HepG2 (cell line): ENCODE measurements at regions not wholly inside any gene's neighbourhood (a gene's known extent, or its start where the extent isn't known, plus 50 kb on each side); places are given as distances from the start of the nearest gene placed in this dataset.
A peak's percentile ranks its signal among the peaks of the same experiment; 100 is the strongest.

ENCODE experiments used
- ARID2 ChIP-seq: sonication (generic); formaldehyde crosslinking; IDR thresholded peaks from 2 replicates; pipeline ENCODE4 v1.8.1; 2022; ENCODE audit warnings: mild to moderate bottlenecking, missing genetic modification reagents, borderline replicate concordance
- ASH2L ChIP-seq: fragments of 300-600, 200-600 bp; sonication (generic); IDR thresholded peaks from 2 replicates; pipeline ENCODE4 v1.7.0; 2017; ENCODE audit warnings: low read depth, mild to moderate bottlenecking, moderate library complexity, mixed read lengths, low read length; ENCODE audit not compliant: insufficient read length
- BHLHE40 ChIP-seq: IDR thresholded peaks from 2 replicates; pipeline ENCODE4 v1.6.1; 2011; ENCODE audit warnings: low read length, improper control_type of control experiment
- FOSL2 ChIP-seq: sonication (generic); formaldehyde crosslinking; IDR thresholded peaks from 2 replicates; pipeline ENCODE4 v1.4.0; 2020; ENCODE audit warnings: missing genetic modification reagents
- FOXA1 ChIP-seq, 2 experiments: fragments of 450-650 bp in 1 of 2; sonication (generic) in 1 of 2; formaldehyde crosslinking in 1 of 2; IDR thresholded peaks; 2 replicates each; pipeline versions ENCODE4 v1.4.0 to v1.6.1; 2016 to 2020; ENCODE audit warnings: missing genetic modification reagents in 1 of 2
- JUND ChIP-seq: sonication (generic); formaldehyde crosslinking; IDR thresholded peaks from 2 replicates; pipeline ENCODE4 v1.8.0; 2022; ENCODE audit warnings: mild to moderate bottlenecking, missing genetic modification reagents
- MAF1 ChIP-seq: sonication (generic); formaldehyde crosslinking; IDR thresholded peaks from 2 replicates; pipeline ENCODE4 v1.5.0; 2020; ENCODE audit warnings: missing genetic modification reagents, borderline replicate concordance
- NCOR1 ChIP-seq: fragments of 200-600 bp; sonication (generic); IDR thresholded peaks from 2 replicates; pipeline ENCODE4 v1.7.0; 2017; ENCODE audit warnings: antibody characterized with exemption, low read length, borderline replicate concordance
- NFE2L1 ChIP-seq: sonication (generic); formaldehyde crosslinking; IDR thresholded peaks from 2 replicates; pipeline ENCODE4 v1.4.0; 2020; ENCODE audit warnings: missing genetic modification reagents, mild to moderate bottlenecking, borderline replicate concordance
- PRMT3 ChIP-seq: sonication (generic); formaldehyde crosslinking; IDR thresholded peaks from 2 replicates; pipeline ENCODE4 v1.8.1; 2022; ENCODE audit warnings: low read depth, mild to moderate bottlenecking, moderate library complexity, missing genetic modification reagents, borderline replicate concordance
- SOX13 ChIP-seq, 3 experiments: fragments of 450-650 bp in 1 of 3; sonication (generic) in 1 of 3; formaldehyde crosslinking in 1 of 3; IDR thresholded peaks in 2 of 3; conservative IDR thresholded peaks in 1 of 3; 2 replicates each; pipeline versions ENCODE4 v1.5.0 to v1.6.1; 2016 to 2020; ENCODE audit warnings: antibody characterized with exemption in 1 of 3, mild to moderate bottlenecking in 1 of 3, missing compliant biosample characterization in 1 of 3, missing genetic modification reagents in 1 of 3, moderate library complexity in 1 of 3
- STAG1 ChIP-seq: sonication (generic); formaldehyde crosslinking; IDR thresholded peaks from 2 replicates; pipeline ENCODE4 v1.4.0; 2020; ENCODE audit warnings: missing genetic modification reagents
- ZBTB7B ChIP-seq: sonication (generic); formaldehyde crosslinking; IDR thresholded peaks from 2 replicates; pipeline ENCODE4 v1.4.0; 2020; ENCODE audit warnings: missing genetic modification reagents
- ZNF10 ChIP-seq: sonication (generic); formaldehyde crosslinking; IDR thresholded peaks from 2 replicates; pipeline ENCODE4 v1.4.0; 2020; ENCODE audit warnings: mild to moderate bottlenecking, low read depth, missing genetic modification reagents, borderline replicate concordance
- ZNF326 ChIP-seq: sonication (generic); formaldehyde crosslinking; IDR thresholded peaks from 2 replicates; pipeline ENCODE4 v1.4.0; 2020; ENCODE audit warnings: missing genetic modification reagents, borderline replicate concordance
- ZNF446 ChIP-seq: sonication (generic); formaldehyde crosslinking; IDR thresholded peaks from 2 replicates; pipeline ENCODE4 v1.5.0; 2020; ENCODE audit warnings: mild to moderate bottlenecking, missing genetic modification reagents
- ZNF496 ChIP-seq: sonication (generic); formaldehyde crosslinking; IDR thresholded peaks from 2 replicates; pipeline ENCODE4 v1.8.1; 2023; ENCODE audit warnings: mild to moderate bottlenecking, moderate library complexity, missing genetic modification reagents; ENCODE audit not compliant: insufficient replicate concordance
- ZNF572 ChIP-seq: sonication (generic); formaldehyde crosslinking; IDR thresholded peaks from 2 replicates; pipeline ENCODE4 v1.5.1; 2020; ENCODE audit warnings: mild to moderate bottlenecking, missing genetic modification reagents
- ZNF619 ChIP-seq: sonication (generic); formaldehyde crosslinking; IDR thresholded peaks from 2 replicates; pipeline ENCODE4 v1.4.0; 2020; ENCODE audit warnings: mild to moderate bottlenecking, missing genetic modification reagents
- ZNF788 ChIP-seq: sonication (generic); formaldehyde crosslinking; IDR thresholded peaks from 2 replicates; pipeline ENCODE4 v1.5.0; 2020; ENCODE audit warnings: mild to moderate bottlenecking, missing genetic modification reagents, borderline replicate concordance
- ZSCAN9 ChIP-seq: IDR thresholded peaks from 2 replicates; pipeline ENCODE4 v1.6.1; 2016; ENCODE audit warnings: borderline replicate concordance
- TF ChIP-seq, protein P1 (sequence below): IDR thresholded peaks from 2 replicates; pipeline ENCODE4 v1.6.1; 2016; ENCODE audit warnings: missing compliant biosample characterization, missing genetic modification reagents, borderline replicate concordance
- TF ChIP-seq, protein P2 (sequence below): IDR thresholded peaks from 2 replicates; pipeline ENCODE4 v1.6.1; 2016; ENCODE audit warnings: control low read depth
- TF ChIP-seq, protein P3 (sequence below): sonication (generic); formaldehyde crosslinking; IDR thresholded peaks from 2 replicates; pipeline ENCODE4 v1.4.0; 2020; ENCODE audit warnings: missing genetic modification reagents
- TF ChIP-seq, protein P4 (sequence below): sonication (generic); formaldehyde crosslinking; IDR thresholded peaks from 2 replicates; pipeline ENCODE4 v1.4.0; 2020; ENCODE audit warnings: missing genetic modification reagents

DNA sequence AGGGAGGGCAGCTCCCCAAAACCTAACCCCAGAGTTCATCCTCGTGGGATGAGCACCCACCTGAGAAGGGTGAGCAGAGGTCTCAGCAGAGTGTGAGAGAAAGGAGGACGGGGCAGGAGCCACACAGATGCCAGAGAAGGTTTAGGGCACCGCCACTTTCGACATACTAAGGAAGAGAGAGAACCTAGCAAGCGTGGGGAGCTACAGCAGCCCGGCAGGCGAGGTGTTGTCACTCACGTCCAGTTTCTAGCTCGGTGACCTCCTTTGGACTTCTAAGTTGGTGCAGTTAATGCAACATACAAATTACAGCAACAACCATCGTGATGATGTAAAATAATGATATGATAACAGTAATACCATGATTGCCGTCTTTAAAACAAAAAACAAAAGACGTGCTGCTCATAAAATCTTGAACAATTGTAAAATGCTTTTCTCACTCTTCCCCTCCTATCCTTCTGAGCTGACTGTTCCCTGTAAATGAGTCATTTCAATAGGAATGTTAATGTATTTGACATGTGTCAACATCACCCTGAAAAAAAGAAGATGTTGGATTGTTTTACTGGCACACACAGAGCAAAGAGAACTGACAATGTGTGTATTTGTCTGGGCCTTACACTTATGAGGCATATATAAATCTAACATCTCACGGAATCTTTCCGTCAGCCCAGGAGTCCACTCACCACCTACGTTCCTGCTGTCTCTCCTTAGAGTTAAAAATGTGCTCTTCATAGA lies 158.2 kb upstream of the MAF start (continued):
- TF ChIP-seq, protein P1, sequence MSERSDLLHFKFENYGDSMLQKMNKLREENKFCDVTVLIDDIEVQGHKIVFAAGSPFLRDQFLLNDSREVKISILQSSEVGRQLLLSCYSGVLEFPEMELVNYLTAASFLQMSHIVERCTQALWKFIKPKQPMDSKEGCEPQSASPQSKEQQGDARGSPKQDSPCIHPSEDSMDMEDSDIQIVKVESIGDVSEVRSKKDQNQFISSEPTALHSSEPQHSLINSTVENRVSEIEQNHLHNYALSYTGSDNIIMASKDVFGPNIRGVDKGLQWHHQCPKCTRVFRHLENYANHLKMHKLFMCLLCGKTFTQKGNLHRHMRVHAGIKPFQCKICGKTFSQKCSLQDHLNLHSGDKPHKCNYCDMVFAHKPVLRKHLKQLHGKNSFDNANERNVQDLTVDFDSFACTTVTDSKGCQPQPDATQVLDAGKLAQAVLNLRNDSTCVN (CRISPR knock-in tag), result no peak
- TF ChIP-seq ZNF572 (no peak), MAF1 (CRISPR knock-in tag) (no peak), SOX13 (IDR thresholded peaks at IDR 0.05) (no peak), SOX13 (CRISPR knock-in tag; conservative IDR thresholded peaks at IDR 0.05 in 1 of 2, IDR thresholded peaks at IDR 0.05 in 1 of 2) (peak in 1 of 2 experiments; percentile 37; a peak in 1 of 4 replicates), ZNF788 (no peak), ASH2L (no peak), ARID2 (no peak), FOSL2 (CRISPR knock-in tag) (peak; percentile 66), ZBTB7B (CRISPR knock-in tag) (no peak), FOXA1 (IDR thresholded peaks at IDR 0.05) (no peak), FOXA1 (CRISPR knock-in tag; IDR thresholded peaks at IDR 0.05) (no peak), NCOR1 (no peak), ZNF446 (CRISPR knock-in tag) (no peak), STAG1 (no peak), ZNF619 (CRISPR knock-in tag) (no peak), BHLHE40 (no peak), ZNF496 (CRISPR knock-in tag) (no peak), ZSCAN9 (CRISPR knock-in tag) (no peak), JUND (CRISPR knock-in tag) (peak; percentile 50; the same call in 1 of the 2 replicates), ZNF326 (CRISPR knock-in tag) (no peak), ZNF10 (no peak), PRMT3 (CRISPR knock-in tag) (no peak), NFE2L1 (CRISPR knock-in tag) (no peak)
- TF ChIP-seq, protein P2, sequence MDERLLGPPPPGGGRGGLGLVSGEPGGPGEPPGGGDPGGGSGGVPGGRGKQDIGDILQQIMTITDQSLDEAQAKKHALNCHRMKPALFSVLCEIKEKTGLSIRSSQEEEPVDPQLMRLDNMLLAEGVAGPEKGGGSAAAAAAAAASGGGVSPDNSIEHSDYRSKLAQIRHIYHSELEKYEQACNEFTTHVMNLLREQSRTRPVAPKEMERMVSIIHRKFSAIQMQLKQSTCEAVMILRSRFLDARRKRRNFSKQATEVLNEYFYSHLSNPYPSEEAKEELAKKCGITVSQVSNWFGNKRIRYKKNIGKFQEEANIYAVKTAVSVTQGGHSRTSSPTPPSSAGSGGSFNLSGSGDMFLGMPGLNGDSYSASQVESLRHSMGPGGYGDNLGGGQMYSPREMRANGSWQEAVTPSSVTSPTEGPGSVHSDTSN (CRISPR knock-in tag), result no peak
- TF ChIP-seq, protein P3, sequence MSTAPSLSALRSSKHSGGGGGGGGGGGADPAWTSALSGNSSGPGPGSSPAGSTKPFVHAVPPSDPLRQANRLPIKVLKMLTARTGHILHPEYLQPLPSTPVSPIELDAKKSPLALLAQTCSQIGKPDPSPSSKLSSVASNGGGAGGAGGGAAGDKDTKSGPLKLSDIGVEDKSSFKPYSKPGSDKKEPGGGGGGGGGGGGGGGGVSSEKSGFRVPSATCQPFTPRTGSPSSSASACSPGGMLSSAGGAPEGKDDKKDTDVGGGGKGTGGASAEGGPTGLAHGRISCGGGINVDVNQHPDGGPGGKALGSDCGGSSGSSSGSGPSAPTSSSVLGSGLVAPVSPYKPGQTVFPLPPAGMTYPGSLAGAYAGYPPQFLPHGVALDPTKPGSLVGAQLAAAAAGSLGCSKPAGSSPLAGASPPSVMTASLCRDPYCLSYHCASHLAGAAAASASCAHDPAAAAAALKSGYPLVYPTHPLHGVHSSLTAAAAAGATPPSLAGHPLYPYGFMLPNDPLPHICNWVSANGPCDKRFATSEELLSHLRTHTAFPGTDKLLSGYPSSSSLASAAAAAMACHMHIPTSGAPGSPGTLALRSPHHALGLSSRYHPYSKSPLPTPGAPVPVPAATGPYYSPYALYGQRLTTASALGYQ (CRISPR knock-in tag), result no peak
- TF ChIP-seq, protein P4, sequence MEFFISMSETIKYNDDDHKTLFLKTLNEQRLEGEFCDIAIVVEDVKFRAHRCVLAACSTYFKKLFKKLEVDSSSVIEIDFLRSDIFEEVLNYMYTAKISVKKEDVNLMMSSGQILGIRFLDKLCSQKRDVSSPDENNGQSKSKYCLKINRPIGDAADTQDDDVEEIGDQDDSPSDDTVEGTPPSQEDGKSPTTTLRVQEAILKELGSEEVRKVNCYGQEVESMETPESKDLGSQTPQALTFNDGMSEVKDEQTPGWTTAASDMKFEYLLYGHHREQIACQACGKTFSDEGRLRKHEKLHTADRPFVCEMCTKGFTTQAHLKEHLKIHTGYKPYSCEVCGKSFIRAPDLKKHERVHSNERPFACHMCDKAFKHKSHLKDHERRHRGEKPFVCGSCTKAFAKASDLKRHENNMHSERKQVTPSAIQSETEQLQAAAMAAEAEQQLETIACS (CRISPR knock-in tag), result no peak
